BJ (cell line): ENCODE measurements at regions not wholly inside any gene's neighbourhood (a gene's known extent, or its start where the extent isn't known, plus 50 kb on each side); places are given as distances from the start of the nearest gene placed in this dataset.

Experiments used
- CTCF ChIA-PET: fragments of 350-600 bp; formaldehyde crosslinking; extraction: SDS; loops from one replicate; lab custom pipeline; 2021; ENCODE audit warnings: antibody characterized with exemption, inconsistent platforms; lab: Yijun Ruan, JAX
- POLR2A ChIA-PET: fragments of 300-600 bp; sonication (Branson Sonifier 250); formaldehyde crosslinking; extraction: SDS; loops from one replicate; lab custom pipeline; 2021; ENCODE audit warnings: antibody characterized with exemption; lab: Charles Lee
- DNase-seq: peaks from one replicate; pipeline ENCODE4 v3.0.0-alpha.2; 2011; ENCODE audit warnings: low read depth
- H3K27me3 ChIP-seq: 2 replicates; pipeline ENCODE4 v1.6.0; 2011; ENCODE audit warnings: low read length; ENCODE audit not compliant: control insufficient read depth, insufficient read depth
- H3K36me3 ChIP-seq: 2 replicates; pipeline ENCODE4 v1.5.1; 2011; ENCODE audit warnings: low read length; ENCODE audit not compliant: control insufficient read depth, insufficient read depth
- H3K4me3 ChIP-seq: 2 replicates; pipeline ENCODE4 v1.5.1; 2011; ENCODE audit warnings: low read depth, mild to moderate bottlenecking, control low read depth, low read length
- TF ChIP-seq, protein P1 (sequence below): IDR thresholded peaks from 2 replicates; pipeline ENCODE4 v1.5.1; 2011; ENCODE audit warnings: low read depth, mild to moderate bottlenecking, control low read depth, inconsistent platforms, low read length, moderate library complexity; ENCODE audit not compliant: insufficient read depth

DNA sequence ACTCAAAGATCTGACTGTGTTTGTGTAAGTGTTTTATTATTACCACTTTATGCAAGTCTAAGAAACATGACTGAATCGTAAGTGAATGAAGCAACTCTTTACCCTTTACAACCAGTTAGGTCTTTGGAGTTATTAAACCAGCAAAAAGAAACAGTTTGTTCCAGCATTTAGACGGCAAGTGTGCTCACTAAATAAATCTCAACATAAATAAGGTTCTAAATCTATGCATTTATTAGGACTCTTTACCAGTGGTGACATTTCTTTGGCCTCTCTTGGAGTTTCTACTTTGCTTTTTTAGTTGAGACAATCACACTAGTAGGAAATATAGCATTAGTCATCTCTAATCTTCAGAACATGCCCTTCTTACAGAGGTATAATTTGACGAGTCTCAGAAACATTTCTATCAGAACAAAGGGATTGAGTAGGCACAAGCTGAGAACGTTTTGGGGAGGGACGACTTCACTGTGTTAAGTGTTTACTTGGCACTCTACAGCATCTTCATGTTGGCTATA, 739.9 kb upstream of the NR2F2 start:
- Histone ChIP-seq H3K27me3 (no peaks in the 10 kb centered on the region), H3K4me3 (no peak overlapping the region), H3K36me3 (no peaks in the 10 kb centered on the region)
- ChIA-PET CTCF (no interaction called here), POLR2A (no interaction called here)
- DNase-seq = no peak
- TF ChIP-seq, protein P1, sequence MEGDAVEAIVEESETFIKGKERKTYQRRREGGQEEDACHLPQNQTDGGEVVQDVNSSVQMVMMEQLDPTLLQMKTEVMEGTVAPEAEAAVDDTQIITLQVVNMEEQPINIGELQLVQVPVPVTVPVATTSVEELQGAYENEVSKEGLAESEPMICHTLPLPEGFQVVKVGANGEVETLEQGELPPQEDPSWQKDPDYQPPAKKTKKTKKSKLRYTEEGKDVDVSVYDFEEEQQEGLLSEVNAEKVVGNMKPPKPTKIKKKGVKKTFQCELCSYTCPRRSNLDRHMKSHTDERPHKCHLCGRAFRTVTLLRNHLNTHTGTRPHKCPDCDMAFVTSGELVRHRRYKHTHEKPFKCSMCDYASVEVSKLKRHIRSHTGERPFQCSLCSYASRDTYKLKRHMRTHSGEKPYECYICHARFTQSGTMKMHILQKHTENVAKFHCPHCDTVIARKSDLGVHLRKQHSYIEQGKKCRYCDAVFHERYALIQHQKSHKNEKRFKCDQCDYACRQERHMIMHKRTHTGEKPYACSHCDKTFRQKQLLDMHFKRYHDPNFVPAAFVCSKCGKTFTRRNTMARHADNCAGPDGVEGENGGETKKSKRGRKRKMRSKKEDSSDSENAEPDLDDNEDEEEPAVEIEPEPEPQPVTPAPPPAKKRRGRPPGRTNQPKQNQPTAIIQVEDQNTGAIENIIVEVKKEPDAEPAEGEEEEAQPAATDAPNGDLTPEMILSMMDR = no peak

DNA sequence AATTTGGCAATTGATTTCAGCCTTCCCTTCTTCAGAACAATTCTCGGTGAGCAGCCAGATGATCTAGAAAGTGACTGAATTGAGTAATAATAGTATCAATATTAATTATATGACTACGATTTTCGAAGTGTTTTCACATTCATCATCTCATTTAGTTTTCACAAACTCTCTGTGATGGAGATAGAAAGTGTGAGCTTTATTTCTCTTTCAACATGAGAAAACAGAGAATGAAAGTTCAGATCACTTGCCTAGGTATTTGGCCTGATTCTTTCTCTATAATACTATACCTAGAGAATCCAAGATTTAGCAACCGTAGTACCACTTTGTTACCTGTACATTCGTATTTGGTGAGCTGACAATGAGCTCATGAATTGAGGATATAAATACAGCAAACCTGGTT, 739.2 kb upstream of the NR2F2 start:
- ChIA-PET POLR2A (no interaction called here), CTCF (no interaction called here)
- no peak for DNase-seq

DNA sequence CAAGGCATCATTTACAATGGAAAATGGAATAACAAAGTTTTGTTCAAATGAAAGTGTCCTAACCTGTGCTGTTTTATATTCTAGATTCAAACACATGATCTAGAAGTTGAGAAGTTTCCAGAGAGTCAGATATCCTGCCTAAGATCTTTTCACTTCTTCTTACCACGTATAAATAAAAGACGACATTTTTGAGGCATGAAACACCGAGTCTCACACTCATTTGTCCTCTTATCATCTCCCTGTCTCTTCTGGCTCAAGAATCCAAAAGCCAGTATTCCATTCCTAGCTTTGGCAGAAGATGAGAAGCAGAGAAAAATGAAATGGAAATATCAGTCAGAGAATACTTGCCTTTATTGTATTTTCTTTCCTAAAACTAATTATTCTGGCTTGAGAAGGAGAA, 738.6 kb upstream of the NR2F2 start:
- ChIA-PET POLR2A (no interaction called here), CTCF (no interaction called here)
- H3K4me3 ChIP-seq = no peak overlapping the region
- TF ChIP-seq, protein P1 = no peak
- DNase-seq = no peak
- H3K27me3 ChIP-seq = no peaks in the 10 kb centered on the region
- H3K36me3 ChIP-seq = no peaks in the 10 kb centered on the region

More for the DNA sequence above, 739.2 kb upstream of the NR2F2 start:
- H3K36me3 ChIP-seq = no peaks in the 10 kb centered on the region
- TF ChIP-seq, protein P1 = no peak
- H3K4me3 ChIP-seq = no peak overlapping the region
- H3K27me3 ChIP-seq = no peaks in the 10 kb centered on the region

DNA sequence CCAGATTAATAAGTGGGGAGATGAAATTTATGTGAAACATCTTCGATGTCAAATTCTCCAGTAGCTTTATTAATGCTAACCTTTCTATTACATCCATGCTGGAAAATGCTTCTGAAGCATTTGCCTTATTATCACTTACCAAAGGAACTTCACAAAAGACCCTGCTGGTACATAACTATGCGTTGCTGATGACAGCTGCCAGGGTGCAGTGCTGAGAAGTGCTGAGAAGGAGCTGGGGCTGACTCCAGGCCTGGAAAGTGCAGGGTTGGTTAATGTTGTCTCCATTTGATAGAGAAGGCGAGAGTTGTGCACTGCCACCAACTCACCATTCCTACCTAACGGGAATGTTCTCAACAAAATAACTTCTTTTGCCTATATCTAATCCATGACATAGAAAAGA, 736.0 kb upstream of the NR2F2 start:
- ChIA-PET POLR2A (no interaction called here), CTCF (no interaction called here)
- TF ChIP-seq, protein P1 = no peak
- H3K4me3 ChIP-seq = no peak overlapping the region
- no peaks in the 10 kb centered on the region for H3K27me3 ChIP-seq
- DNase-seq = no peak
- H3K36me3 ChIP-seq = no peaks in the 10 kb centered on the region

DNA sequence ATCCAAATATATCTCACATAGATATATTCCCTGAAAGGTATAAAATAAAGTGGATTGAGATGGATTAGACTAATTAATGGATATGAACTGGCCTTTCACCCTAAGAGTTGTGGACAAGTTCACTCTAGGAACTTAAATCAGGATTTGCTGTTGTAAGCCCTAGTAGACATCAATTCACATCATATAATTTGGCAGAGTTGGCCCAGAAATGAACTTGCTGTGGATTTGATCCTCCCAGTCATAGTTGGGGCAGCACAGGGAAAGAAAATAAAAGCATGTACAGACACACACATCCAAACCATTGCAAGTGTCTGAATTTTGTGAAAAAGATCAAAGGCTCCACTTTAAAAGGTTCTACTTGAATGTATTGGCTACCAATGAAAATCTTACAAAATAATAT, 734.7 kb upstream of the NR2F2 start:
- Histone ChIP-seq H3K36me3 (no peaks in the 10 kb centered on the region), H3K27me3 (no peaks in the 10 kb centered on the region), H3K4me3 (no peak overlapping the region)
- ChIA-PET CTCF (no interaction called here), POLR2A (no interaction called here)
- TF ChIP-seq, protein P1 = no peak
- DNase-seq = no peak
